ENCODE measurements at regions not wholly inside any gene's neighbourhood (a gene's known extent, or its start where the extent isn't known, plus 50 kb on each side); places are given as distances from the start of the nearest gene placed in this dataset.

DNA sequence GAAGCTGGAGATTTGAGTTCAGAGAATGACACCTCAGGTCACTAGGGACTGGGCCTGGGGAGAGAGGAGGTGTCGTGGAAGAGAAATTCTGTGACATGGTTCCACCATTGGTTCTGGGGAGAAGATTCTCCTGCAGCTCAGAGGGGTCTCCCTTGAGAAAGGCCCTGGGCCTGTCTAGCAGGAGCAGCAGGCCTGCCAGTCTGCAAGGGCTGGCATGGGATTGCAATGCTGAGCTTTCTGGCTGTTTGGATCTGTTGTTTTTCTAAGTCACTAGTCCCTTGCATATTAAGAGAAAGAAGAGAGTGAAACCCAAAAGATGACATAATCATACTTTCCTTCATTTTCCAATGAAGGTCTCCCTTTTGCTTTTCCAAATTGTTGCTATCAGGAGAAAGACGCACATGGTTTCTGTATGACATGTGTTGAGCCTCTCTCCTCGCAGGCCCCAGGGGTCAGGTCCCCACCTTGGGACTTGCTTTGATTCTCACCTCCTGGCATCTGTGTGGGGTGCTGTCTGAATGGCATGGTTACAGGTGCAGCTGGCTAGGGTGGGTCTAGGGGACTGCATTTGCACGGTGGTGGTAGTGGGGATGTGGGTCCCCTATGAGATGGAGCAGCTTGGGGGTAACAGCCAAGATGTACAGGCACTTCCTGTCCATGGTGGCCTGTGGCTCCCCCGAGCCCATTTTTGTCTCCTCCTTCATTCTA lies 117.8 kb downstream of the GLI2 start:
- Histone ChIP-seq H3K27me3 (ENCODE audit: insufficient read depth, low read length) (no peaks in the 10 kb centered on the region), H3K36me3 (ENCODE audit: insufficient read depth, low read length) (peaks cover 9% of the 10 kb centered on the region), H3K27ac (ENCODE audit: low read depth, low read length) (no peak overlapping the region), H2AFZ (ENCODE audit: low read length, unreplicated experiment) (no peak overlapping the region), H3K79me2 (ENCODE audit: control insufficient read depth, insufficient read depth, low read length, unreplicated experiment) (no peaks in the 10 kb centered on the region), H3K4me3 (ENCODE audit: low read depth, low read length) (no peak overlapping the region), H3K4me1 (ENCODE audit: control insufficient read depth, insufficient read depth, low read length, unreplicated experiment) (peaks cover 4% of the 10 kb centered on the region)

DNA sequence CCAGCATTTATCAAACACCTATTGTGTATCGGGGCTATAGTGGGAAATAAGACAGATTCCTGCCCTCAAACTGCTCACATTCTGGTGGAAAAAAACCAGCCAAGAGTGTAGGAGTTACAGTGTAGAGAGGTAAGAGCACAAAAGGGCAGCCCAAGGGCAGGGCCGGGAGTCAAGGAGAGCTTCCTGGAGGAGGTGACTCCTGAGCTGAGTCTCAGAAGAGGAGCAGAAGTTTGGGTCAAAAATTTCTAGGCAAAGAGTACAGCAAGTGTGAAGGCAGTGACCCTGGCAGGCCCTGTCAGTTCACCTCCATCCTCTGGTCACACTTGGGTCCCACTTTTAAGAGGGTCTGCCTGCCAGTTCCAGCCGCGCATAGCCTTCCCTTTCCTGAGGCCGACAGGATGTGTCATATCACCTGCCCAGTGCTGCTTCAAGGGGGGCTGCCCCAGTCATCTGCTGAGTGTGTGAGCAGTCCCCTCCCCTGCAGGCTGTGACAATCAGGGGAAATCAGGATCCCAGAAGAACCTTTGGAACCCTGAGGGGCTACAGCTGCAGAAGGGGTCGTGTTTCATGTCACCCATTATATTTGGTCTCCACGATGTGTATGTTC lies 118.4 kb downstream of the GLI2 start:
- Histone ChIP-seq H3K4me1 (ENCODE audit: control insufficient read depth, insufficient read depth, low read length, unreplicated experiment) (peaks cover 4% of the 10 kb centered on the region), H3K36me3 (ENCODE audit: insufficient read depth, low read length) (peaks cover 4% of the 10 kb centered on the region), H3K27ac (ENCODE audit: low read depth, low read length) (no peak overlapping the region), H3K27me3 (ENCODE audit: insufficient read depth, low read length) (no peaks in the 10 kb centered on the region), H3K4me3 (ENCODE audit: low read depth, low read length) (no peak overlapping the region), H3K79me2 (ENCODE audit: control insufficient read depth, insufficient read depth, low read length, unreplicated experiment) (no peaks in the 10 kb centered on the region), H2AFZ (ENCODE audit: low read length, unreplicated experiment) (no peak overlapping the region)

DNA sequence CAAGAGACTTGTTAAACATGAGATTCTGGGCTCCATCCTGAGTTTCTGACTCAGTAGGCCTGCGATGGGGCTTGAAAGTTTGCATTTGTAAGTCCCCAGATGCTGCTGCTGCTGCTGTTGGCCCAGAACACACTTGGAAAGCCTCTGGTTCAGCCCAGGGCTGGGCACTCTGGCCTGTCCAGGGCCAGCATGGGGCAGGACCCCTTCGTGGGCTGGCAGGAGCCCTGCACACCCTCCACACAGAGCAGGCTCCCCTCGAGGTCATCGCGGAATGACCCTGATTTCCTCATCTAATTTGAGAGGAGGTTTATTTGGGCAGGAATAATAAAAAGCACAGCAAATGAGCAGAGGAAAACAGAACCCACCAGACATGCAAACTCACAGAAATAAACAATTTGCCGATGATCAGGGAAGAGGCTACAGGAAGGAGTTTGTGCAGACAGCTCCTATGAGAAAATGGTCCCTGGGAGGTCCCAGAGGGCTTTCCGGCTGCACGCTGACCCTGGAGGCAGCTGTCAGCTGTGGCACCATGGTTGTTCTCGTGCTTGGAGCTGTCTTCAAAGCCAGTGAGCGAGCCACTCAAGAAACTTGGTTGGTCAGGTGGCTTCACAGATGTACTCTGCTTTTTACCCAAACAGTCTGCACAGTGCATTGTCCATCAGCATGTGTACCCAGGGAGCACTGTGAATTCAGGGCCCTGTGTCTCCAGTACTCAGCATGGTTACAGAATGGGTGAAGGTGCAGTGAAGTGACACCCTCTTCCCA lies 119.3 kb downstream of the GLI2 start:
- Histone ChIP-seq H3K4me3 (ENCODE audit: low read depth, low read length) (no peak overlapping the region), H3K36me3 (ENCODE audit: insufficient read depth, low read length) (no peaks in the 10 kb centered on the region; the same call in 1 of the 2 replicates), H3K27me3 (ENCODE audit: insufficient read depth, low read length) (no peaks in the 10 kb centered on the region), H2AFZ (ENCODE audit: low read length, unreplicated experiment) (no peak overlapping the region), H3K27ac (ENCODE audit: low read depth, low read length) (no peak overlapping the region), H3K4me1 (ENCODE audit: control insufficient read depth, insufficient read depth, low read length, unreplicated experiment) (peaks cover 4% of the 10 kb centered on the region), H3K79me2 (ENCODE audit: control insufficient read depth, insufficient read depth, low read length, unreplicated experiment) (no peaks in the 10 kb centered on the region)

DNA sequence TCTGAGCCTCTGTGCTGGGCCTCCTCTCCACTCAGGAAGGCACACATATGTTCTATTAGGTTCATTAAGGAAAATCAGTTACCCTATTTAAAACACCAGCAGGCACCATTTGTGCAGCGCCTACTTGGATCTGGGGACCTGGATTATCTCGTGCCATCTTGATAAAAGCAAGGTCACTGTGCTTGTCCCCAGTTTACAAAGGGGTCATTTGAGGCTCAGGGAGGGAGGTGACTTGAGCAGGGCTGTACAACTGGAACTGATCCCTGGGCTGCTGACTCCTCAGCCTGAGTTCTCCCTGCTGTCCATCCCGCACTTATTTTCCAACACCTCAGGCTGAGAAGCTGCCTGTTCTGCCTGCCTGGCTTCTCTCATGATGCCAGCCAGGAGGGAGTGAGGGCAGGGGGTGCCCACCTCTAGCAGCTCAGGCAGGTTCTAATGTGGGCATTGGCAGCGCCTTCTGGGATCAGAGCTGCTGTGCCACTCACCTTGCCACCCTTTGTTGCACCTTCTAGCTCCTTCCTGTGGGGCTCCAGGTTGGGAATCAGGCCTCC lies 120.3 kb downstream of the GLI2 start:
- Histone ChIP-seq H3K27me3 (ENCODE audit: insufficient read depth, low read length) (no peaks in the 10 kb centered on the region), H3K4me1 (ENCODE audit: control insufficient read depth, insufficient read depth, low read length, unreplicated experiment) (peaks cover 4% of the 10 kb centered on the region), H3K27ac (ENCODE audit: low read depth, low read length) (no peak overlapping the region)

DNA sequence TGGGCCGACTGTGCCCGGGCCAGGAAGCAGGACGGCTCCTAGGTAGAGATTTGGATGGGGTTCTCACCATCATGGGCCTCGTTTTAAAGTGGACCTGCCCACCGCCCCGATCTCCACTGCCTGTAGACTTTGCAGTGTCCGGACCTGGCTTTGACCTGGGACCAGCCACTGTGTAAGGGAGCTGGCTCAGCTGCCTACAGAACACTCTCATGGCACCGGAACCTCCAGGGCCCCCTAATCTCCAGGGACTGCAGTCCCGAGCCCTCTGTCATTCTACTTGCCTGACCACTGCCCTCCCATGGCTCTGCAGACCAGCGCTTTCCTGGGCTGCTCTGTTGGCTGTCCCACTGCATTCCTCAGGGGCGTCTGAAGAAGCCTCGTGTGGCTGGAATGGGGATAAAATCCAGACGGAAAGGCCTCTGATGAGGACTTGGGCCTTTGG lies 120.8 kb downstream of the GLI2 start:
- peaks cover 5% of the 10 kb centered on the region for H3K4me1 ChIP-seq (ENCODE audit: control insufficient read depth, insufficient read depth, low read length, unreplicated experiment)
- no peak overlapping the region for H3K4me3 ChIP-seq (ENCODE audit: low read depth, low read length)
- H3K36me3 ChIP-seq (ENCODE audit: insufficient read depth, low read length): no peaks in the 10 kb centered on the region
- H2AFZ ChIP-seq (ENCODE audit: low read length, unreplicated experiment): no peak overlapping the region
- H3K27ac ChIP-seq (ENCODE audit: low read depth, low read length): no peak overlapping the region
- no peaks in the 10 kb centered on the region for H3K27me3 ChIP-seq (ENCODE audit: insufficient read depth, low read length)
- H3K79me2 ChIP-seq (ENCODE audit: control insufficient read depth, insufficient read depth, low read length, unreplicated experiment): peaks cover 3% of the 10 kb centered on the region

More for the DNA sequence above, 120.3 kb downstream of the GLI2 start:
- H3K36me3 ChIP-seq (ENCODE audit: insufficient read depth, low read length): no peaks in the 10 kb centered on the region
- H2AFZ ChIP-seq (ENCODE audit: low read length, unreplicated experiment): no peak overlapping the region
- H3K4me3 ChIP-seq (ENCODE audit: low read depth, low read length): no peak overlapping the region
- H3K79me2 ChIP-seq (ENCODE audit: control insufficient read depth, insufficient read depth, low read length, unreplicated experiment): peaks cover 3% of the 10 kb centered on the region

DNA sequence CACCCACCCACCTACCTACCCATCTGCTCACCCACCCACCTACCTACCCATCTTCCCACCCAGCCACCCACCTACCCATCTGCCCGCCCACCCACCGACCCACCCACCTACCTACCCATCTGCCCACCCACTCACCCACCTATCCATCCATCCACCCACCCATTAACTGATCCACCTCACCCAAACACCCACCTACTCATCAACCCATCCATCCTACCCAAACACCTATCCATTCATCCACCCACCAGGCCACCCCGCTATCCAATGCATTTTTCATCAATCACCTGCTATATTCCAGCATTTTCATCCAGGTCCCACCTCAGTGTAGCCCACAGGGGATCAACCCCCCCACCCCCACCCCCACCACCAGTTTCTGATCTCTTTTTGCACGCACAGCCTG lies 121.8 kb downstream of the GLI2 start:
- H3K79me2 ChIP-seq (ENCODE audit: control insufficient read depth, insufficient read depth, low read length, unreplicated experiment): peaks cover 3% of the 10 kb centered on the region
- peaks cover 14% of the 10 kb centered on the region for H3K4me1 ChIP-seq (ENCODE audit: control insufficient read depth, insufficient read depth, low read length, unreplicated experiment)

DNA sequence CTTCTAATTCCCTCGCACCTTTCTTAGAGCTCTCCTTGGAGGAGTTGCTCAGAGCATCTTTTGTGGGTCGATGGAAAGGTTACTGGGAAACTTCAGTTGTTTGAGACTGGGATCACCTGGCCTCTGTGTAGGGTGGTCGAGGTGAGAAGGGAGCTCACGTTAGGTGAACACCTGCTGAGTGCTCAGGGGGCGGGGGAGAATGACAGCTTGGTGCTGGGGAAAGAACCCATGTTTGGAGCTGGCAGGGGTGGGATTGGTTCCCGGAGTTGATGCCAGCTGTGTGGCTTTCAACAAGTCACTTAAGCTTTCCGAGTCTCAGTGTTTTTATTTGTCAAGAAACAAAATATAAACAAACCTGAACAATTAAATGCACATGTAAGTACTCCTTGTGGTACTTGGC lies 122.3 kb downstream of the GLI2 start:
- Histone ChIP-seq H3K79me2 (ENCODE audit: control insufficient read depth, insufficient read depth, low read length, unreplicated experiment) (peaks cover 3% of the 10 kb centered on the region), H3K4me1 (ENCODE audit: control insufficient read depth, insufficient read depth, low read length, unreplicated experiment) (peaks cover 18% of the 10 kb centered on the region), H2AFZ (ENCODE audit: low read length, unreplicated experiment) (no peak overlapping the region), H3K27ac (ENCODE audit: low read depth, low read length) (no peak overlapping the region), H3K27me3 (ENCODE audit: insufficient read depth, low read length) (no peaks in the 10 kb centered on the region), H3K4me3 (ENCODE audit: low read depth, low read length) (no peak overlapping the region), H3K36me3 (ENCODE audit: insufficient read depth, low read length) (no peaks in the 10 kb centered on the region)

More for the DNA sequence above, 121.8 kb downstream of the GLI2 start:
- Histone ChIP-seq H2AFZ (ENCODE audit: low read length, unreplicated experiment) (no peak overlapping the region), H3K27ac (ENCODE audit: low read depth, low read length) (no peak overlapping the region), H3K4me3 (ENCODE audit: low read depth, low read length) (no peak overlapping the region), H3K36me3 (ENCODE audit: insufficient read depth, low read length) (no peaks in the 10 kb centered on the region), H3K27me3 (ENCODE audit: insufficient read depth, low read length) (no peaks in the 10 kb centered on the region)

DNA sequence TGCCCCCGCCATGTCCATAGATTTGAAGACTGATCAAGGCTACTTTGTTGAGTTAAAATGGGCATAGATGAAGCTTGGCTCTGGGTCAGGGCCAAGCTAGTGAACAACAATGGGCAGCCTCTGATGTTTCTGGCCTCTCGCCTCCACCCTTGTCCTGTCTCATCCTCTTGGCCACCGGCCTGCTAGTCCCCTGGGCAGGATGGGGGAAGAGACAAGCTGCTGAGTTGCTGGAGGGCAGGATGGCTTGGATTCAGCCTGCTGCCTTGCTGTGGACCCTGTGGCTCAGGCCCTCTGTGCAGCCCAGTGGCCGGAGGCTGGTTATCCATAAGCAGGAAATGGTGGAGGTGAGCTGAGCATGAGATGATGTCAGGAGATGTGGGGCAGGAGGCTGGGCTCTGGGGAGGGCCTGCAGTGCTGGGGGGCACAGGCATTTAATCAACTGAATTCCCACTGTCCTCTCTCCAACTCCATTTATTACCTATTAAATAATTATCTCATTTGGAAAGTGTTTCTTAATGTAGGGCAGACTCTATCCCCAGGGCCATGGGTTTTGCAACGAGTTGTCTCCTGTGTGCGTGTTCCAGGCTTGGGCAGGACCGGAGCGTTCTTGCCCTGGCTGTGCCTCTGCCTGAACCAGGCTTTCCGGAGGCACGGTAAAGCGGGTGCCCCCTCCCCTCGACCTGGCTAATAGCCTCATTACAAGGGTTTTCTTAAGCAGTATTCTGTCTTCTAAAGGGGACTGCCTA lies 122.9 kb downstream of the GLI2 start:
- no peak overlapping the region for H3K4me3 ChIP-seq (ENCODE audit: low read depth, low read length)
- H3K27ac ChIP-seq (ENCODE audit: low read depth, low read length): no peak overlapping the region
- peaks cover 3% of the 10 kb centered on the region for H3K79me2 ChIP-seq (ENCODE audit: control insufficient read depth, insufficient read depth, low read length, unreplicated experiment)
- peaks cover 24% of the 10 kb centered on the region for H3K4me1 ChIP-seq (ENCODE audit: control insufficient read depth, insufficient read depth, low read length, unreplicated experiment)
- H3K36me3 ChIP-seq (ENCODE audit: insufficient read depth, low read length): no peaks in the 10 kb centered on the region
- H2AFZ ChIP-seq (ENCODE audit: low read length, unreplicated experiment): no peak overlapping the region
- no peaks in the 10 kb centered on the region for H3K27me3 ChIP-seq (ENCODE audit: insufficient read depth, low read length)

DNA sequence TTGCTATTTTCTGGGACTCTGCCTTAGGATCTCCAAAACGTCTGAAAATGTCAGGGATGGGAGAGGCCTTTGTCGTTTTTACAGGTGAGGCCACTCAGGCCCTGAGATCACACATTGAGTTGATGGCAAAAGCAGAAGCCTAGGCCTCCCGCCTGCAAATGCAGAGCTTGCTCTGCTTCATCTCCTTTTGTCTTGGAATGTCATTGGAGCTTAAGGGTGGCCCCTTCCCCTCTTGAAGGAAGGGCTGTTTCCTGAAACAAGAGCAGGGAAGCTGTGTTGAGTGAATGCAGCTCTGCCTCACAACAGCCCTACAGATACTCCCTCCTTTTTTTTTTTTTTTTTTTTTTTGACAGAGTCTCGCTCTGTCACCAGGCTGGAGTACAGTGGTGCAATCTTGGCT lies 123.5 kb downstream of the GLI2 start:
- Histone ChIP-seq H3K36me3 (ENCODE audit: insufficient read depth, low read length) (no peaks in the 10 kb centered on the region), H3K27ac (ENCODE audit: low read depth, low read length) (no peak overlapping the region), H3K4me3 (ENCODE audit: low read depth, low read length) (no peak overlapping the region), H3K79me2 (ENCODE audit: control insufficient read depth, insufficient read depth, low read length, unreplicated experiment) (peaks cover 3% of the 10 kb centered on the region), H3K4me1 (ENCODE audit: control insufficient read depth, insufficient read depth, low read length, unreplicated experiment) (peaks cover 30% of the 10 kb centered on the region), H2AFZ (ENCODE audit: low read length, unreplicated experiment) (no peak overlapping the region), H3K27me3 (ENCODE audit: insufficient read depth, low read length) (no peaks in the 10 kb centered on the region)

Data from ACC112 (cell line).